NCI-H2081 (cell line): ENCODE measurements at regions not wholly inside any gene's neighbourhood (a gene's known extent, or its start where the extent isn't known, plus 50 kb on each side); places are given as distances from the start of the nearest gene placed in this dataset.
A peak's percentile ranks its signal among the peaks of the same experiment; 100 is the strongest.

Experiments
- DNase-seq, 2 experiments: peaks; one replicate each; lab custom pipeline; 2025; lab: John Stamatoyannopoulos, UW

- DNase-seq = no peak
These were observed 52.1 kb upstream of the DIPK1A start for GRCh38 chr1:93013145-93014065.

- no peak for DNase-seq
These were observed 52.9 kb upstream of the DIPK1A start for GRCh38 chr1:93014168-93014567.

- no peak for DNase-seq
These were observed 54.3 kb upstream of the DIPK1A start for GRCh38 chr1:93015590-93015989.

GRCh38 chr1:93016171-93016570 lies 54.9 kb upstream of the DIPK1A start:
- DNase-seq = no peak

GRCh38 chr1:93021539-93022134 lies 57.4 kb upstream of the MTF2 start:
- DNase-seq = peak; percentile 11 to 45

- no peak for DNase-seq
These were observed 56.5 kb upstream of the MTF2 start for GRCh38 chr1:93022580-93022979.

- no peak for DNase-seq
These were observed 55.8 kb upstream of the MTF2 start for GRCh38 chr1:93023281-93023680.

- no peak for DNase-seq
These were observed 53.5 kb upstream of the MTF2 start for GRCh38 chr1:93025572-93025971.

GRCh38 chr1:93028542-93028941 lies 50.5 kb upstream of the MTF2 start:
- DNase-seq = no peak
